ENCODE measurements at regions not wholly inside any gene's neighbourhood (a gene's known extent, or its start where the extent isn't known, plus 50 kb on each side); places are given as distances from the start of the nearest gene placed in this dataset.

DNA sequence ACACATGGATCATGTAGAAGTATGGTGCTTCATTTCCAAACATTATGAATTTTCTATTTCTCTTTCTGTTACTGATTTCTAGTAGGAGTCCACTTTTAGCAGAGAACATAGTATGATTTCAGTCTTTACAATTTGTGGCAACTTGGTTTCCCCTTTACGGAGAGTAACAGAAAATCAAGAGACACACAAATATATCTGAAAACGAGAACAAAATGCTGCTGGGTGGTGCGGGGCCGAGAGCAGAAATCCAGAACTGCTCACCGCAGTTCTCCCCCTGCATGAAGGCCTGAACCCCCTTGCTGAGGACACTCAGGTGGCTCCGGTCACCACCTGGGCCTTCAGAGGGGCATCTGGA is 94.5 kb upstream of the FMN2 start:
- ChIA-PET POLR2A (no interaction called here), CTCF (no interaction called here)
- TF ChIP-seq, protein P1, sequence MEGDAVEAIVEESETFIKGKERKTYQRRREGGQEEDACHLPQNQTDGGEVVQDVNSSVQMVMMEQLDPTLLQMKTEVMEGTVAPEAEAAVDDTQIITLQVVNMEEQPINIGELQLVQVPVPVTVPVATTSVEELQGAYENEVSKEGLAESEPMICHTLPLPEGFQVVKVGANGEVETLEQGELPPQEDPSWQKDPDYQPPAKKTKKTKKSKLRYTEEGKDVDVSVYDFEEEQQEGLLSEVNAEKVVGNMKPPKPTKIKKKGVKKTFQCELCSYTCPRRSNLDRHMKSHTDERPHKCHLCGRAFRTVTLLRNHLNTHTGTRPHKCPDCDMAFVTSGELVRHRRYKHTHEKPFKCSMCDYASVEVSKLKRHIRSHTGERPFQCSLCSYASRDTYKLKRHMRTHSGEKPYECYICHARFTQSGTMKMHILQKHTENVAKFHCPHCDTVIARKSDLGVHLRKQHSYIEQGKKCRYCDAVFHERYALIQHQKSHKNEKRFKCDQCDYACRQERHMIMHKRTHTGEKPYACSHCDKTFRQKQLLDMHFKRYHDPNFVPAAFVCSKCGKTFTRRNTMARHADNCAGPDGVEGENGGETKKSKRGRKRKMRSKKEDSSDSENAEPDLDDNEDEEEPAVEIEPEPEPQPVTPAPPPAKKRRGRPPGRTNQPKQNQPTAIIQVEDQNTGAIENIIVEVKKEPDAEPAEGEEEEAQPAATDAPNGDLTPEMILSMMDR (IDR thresholded peaks at IDR 0.05; ENCODE audit: control extremely low read depth, extremely low read depth, low read depth, missing control alignments), result no peak
- no peak for DNase-seq (ENCODE audit: extremely low spot score)

DNA sequence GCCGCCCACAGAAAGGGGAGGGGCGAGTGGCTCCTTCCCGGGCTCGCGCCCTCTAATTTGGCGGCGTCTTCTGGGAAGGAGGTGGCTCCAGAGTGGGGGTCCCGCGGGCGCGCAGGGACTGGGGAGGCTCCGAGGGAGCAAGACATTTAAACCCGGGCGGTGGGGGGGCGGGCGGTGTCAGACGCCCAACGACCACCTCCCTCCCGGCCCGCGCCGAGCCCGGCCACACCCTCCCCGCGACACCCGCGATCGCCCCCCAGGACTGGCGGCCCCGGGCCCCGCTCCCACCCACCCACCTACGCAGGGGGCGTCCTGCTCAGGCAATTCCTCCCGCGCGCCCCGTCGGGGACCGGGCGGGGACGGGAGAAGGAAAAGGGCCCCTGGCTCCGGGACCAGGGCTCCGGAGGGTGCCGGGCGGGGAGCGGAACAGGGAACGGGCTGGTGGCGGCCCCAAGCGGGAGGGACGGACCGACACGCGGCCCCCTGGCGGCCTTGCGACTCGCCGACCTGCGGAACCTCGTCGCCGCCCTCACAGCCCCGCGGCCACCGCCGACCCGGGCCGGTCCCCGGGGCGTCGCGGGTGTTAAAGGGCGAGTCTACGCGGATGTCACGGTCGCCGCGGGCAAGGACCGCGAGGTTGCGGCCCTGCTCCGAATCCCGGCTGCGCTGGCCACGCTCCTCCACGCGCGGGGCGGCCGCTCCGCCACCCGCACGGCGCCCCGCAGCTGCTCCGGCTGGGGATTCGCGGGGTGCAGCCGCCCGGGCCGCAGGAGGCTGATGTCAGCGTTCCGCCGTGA is 94.0 kb upstream of the FMN2 start:
- POLR2A ChIA-PET, result no interaction called here
- TF ChIP-seq, protein P1 (IDR thresholded peaks at IDR 0.05; ENCODE audit: control extremely low read depth, extremely low read depth, low read depth, missing control alignments), result no peak
- CTCF ChIA-PET, result interaction anchor here (1.3 kb wide), 1 partner anchor 10 kb away, joined by 3 read pairs; no protein-coding TSS in a partner anchor

GRCh38 chr1:239998312-239998649 is 93.4 kb upstream of the FMN2 start:
- TF ChIP-seq, protein P1 (IDR thresholded peaks at IDR 0.05; ENCODE audit: control extremely low read depth, extremely low read depth, low read depth, missing control alignments), result no peak
- ChIA-PET CTCF (interaction anchor here (0.7 to 1.3 kb wide), 2 partner anchors 11 to 20 kb away, joined by 3 read pairs; no protein-coding TSS in a partner anchor), POLR2A (no interaction called here)
- DNase-seq (ENCODE audit: extremely low spot score), result no peak

More for the DNA sequence above, 94.0 kb upstream of the FMN2 start:
- no peak for DNase-seq (ENCODE audit: extremely low spot score)

DNA sequence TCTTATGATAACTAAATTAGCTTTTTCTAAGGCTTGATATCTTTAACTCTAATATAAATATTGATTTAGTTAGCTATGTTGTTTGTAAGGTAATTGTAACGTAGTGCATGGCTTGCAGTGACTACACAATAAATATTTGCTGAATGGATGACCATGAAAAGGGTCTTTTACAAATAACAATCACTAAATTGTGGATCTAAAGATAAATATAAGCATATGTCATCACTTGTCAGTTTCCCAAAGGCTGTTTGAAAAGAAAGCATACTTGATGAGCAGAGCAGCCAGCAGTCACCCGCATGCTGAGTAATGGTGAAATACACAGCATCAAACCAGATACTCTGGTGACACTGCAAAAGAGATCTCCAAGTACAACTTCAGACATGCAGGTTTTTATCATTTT is 92.5 kb upstream of the FMN2 start:
- POLR2A ChIA-PET, result no interaction called here
- CTCF ChIA-PET, result interaction anchor here (0.7 kb wide), 1 partner anchor 21 kb away, joined by 3 read pairs; no protein-coding TSS in a partner anchor
- DNase-seq (ENCODE audit: extremely low spot score), result no peak
- TF ChIP-seq, protein P1 (IDR thresholded peaks at IDR 0.05; ENCODE audit: control extremely low read depth, extremely low read depth, low read depth, missing control alignments), result no peak

GRCh38 chr1:240000634-240001033 is 91.0 kb upstream of the FMN2 start:
- ChIA-PET POLR2A (no interaction called here), CTCF (no interaction called here)
- DNase-seq (ENCODE audit: extremely low spot score), result no peak
- TF ChIP-seq, protein P1 (IDR thresholded peaks at IDR 0.05; ENCODE audit: control extremely low read depth, extremely low read depth, low read depth, missing control alignments), result no peak

GRCh38 chr1:240001177-240001740 is 90.4 kb upstream of the FMN2 start:
- CTCF ChIA-PET, result interaction anchor here (1.0 kb wide), 1 partner anchor 15 kb away, joined by 4 read pairs; no protein-coding TSS in a partner anchor
- DNase-seq (ENCODE audit: extremely low spot score), result no peak
- POLR2A ChIA-PET, result no interaction called here
- TF ChIP-seq, protein P1 (IDR thresholded peaks at IDR 0.05; ENCODE audit: control extremely low read depth, extremely low read depth, low read depth, missing control alignments), result no peak

Data from GM10248 (cell line).